WTC11 (cell line): ENCODE measurements at regions not wholly inside any gene's neighbourhood (a gene's known extent, or its start where the extent isn't known, plus 50 kb on each side); places are given as distances from the start of the nearest gene placed in this dataset.

ENCODE experiments used
- ATAC-seq: fragments of 200-7000 bp; cut with Tn5 transposase; 2 replicates; pipeline ENCODE4 v1.10.0; 2021; ENCODE audit warnings: mild to moderate bottlenecking, moderate library complexity
- CTCF ChIA-PET: fragments of 300-600 bp; sonication (Branson Sonifier 250); formaldehyde crosslinking; loops from one replicate; lab custom pipeline; 2021; ENCODE audit warnings: antibody characterized with exemption; lab: Charles Lee
- POLR2A ChIA-PET: fragments of 350-600 bp; sonication (Branson Sonifier 250); formaldehyde crosslinking; loops from one replicate; lab custom pipeline; 2021; ENCODE audit warnings: antibody characterized with exemption; lab: Charles Lee
- DNase-seq: peaks from one replicate; pipeline ENCODE4 v3.0.0; 2021; ENCODE audit warnings: low spot score
- H3K27ac Mint-ChIP-seq: 2 replicates; pipeline ENCODE4 v1.8.0; 2021; ENCODE audit warnings: mixed read lengths
- H3K27me3 Mint-ChIP-seq: 2 replicates; pipeline ENCODE4 v1.8.0; 2021; ENCODE audit warnings: low read depth, mild to moderate bottlenecking, moderate library complexity, mixed read lengths
- H3K36me3 Mint-ChIP-seq: 2 replicates; pipeline ENCODE4 v1.8.0; 2021; ENCODE audit warnings: mixed read lengths
- H3K4me1 Mint-ChIP-seq: 2 replicates; pipeline ENCODE4 v1.8.0; 2022; ENCODE audit warnings: mixed read lengths
- H3K4me3 Mint-ChIP-seq: 2 replicates; pipeline ENCODE4 v1.8.0; 2021; ENCODE audit warnings: mild to moderate bottlenecking, moderate library complexity, mixed read lengths
- H3K9me3 Mint-ChIP-seq: 2 replicates; pipeline ENCODE4 v1.8.0; 2021; ENCODE audit warnings: mixed read lengths
- AFF4 ChIP-seq: sonication (generic); formaldehyde crosslinking; IDR thresholded peaks from 2 replicates; pipeline ENCODE4 v1.8.1; 2023; ENCODE audit warnings: mild to moderate bottlenecking, missing genetic modification reagents, borderline replicate concordance
- ARID4B ChIP-seq: sonication (generic); formaldehyde crosslinking; IDR thresholded peaks from 2 replicates; pipeline ENCODE4 v1.8.0; 2023; ENCODE audit warnings: missing genetic modification reagents, mild to moderate bottlenecking, borderline replicate concordance
- E2F4 ChIP-seq: sonication (generic); formaldehyde crosslinking; IDR thresholded peaks from 2 replicates; pipeline ENCODE4 v1.8.1; 2022; ENCODE audit warnings: low read depth, mild to moderate bottlenecking, moderate library complexity, missing genetic modification reagents, borderline replicate concordance
- FOXJ3 ChIP-seq: sonication (generic); formaldehyde crosslinking; IDR thresholded peaks from 2 replicates; pipeline ENCODE4 v1.9.0; 2021; ENCODE audit warnings: missing genetic modification reagents, mild to moderate bottlenecking, borderline replicate concordance
- FOXK1 ChIP-seq: sonication (generic); formaldehyde crosslinking; IDR thresholded peaks from 2 replicates; pipeline ENCODE4 v1.8.0; 2022; ENCODE audit warnings: mild to moderate bottlenecking, moderate library complexity, missing genetic modification reagents
- NFYB ChIP-seq: sonication (generic); formaldehyde crosslinking; conservative IDR thresholded peaks from 2 replicates; pipeline ENCODE4 v1.8.0; 2022; ENCODE audit warnings: low read depth, missing genetic modification reagents
- NR2C2 ChIP-seq: sonication (generic); formaldehyde crosslinking; IDR thresholded peaks from 2 replicates; pipeline ENCODE4 v1.8.0; 2022; ENCODE audit warnings: mild to moderate bottlenecking, missing genetic modification reagents
- PREB ChIP-seq: sonication (generic); formaldehyde crosslinking; IDR thresholded peaks from 2 replicates; pipeline ENCODE4 v1.8.1; 2022; ENCODE audit warnings: mild to moderate bottlenecking, missing genetic modification reagents, moderate library complexity, borderline replicate concordance
- PRRX2 ChIP-seq: fragments of 250-450 bp; sonication (Bioruptor Pico); IDR thresholded peaks from 2 replicates; pipeline ENCODE4 v1.8.0; 2021; ENCODE audit warnings: mild to moderate bottlenecking
- SMAD3 ChIP-seq: sonication (generic); formaldehyde crosslinking; IDR thresholded peaks from 2 replicates; pipeline ENCODE4 v1.8.0; 2022; ENCODE audit warnings: missing genetic modification reagents, mild to moderate bottlenecking, borderline replicate concordance
- TEAD1 ChIP-seq: sonication (generic); formaldehyde crosslinking; IDR thresholded peaks from 2 replicates; pipeline ENCODE4 v1.8.0; 2022; ENCODE audit warnings: mild to moderate bottlenecking, missing genetic modification reagents
- ZNF219 ChIP-seq: sonication (generic); formaldehyde crosslinking; IDR thresholded peaks from 2 replicates; pipeline ENCODE4 v1.8.0; 2023; ENCODE audit warnings: missing genetic modification reagents, mild to moderate bottlenecking, borderline replicate concordance
- ZNF317 ChIP-seq: sonication (generic); formaldehyde crosslinking; IDR thresholded peaks from 2 replicates; pipeline ENCODE4 v1.8.1; 2023; ENCODE audit warnings: low read depth, mild to moderate bottlenecking, moderate library complexity, missing genetic modification reagents, borderline replicate concordance
- ZNF416 ChIP-seq: fragments of 250-450 bp; sonication (Bioruptor Pico); IDR thresholded peaks from 2 replicates; pipeline ENCODE4 v1.9.0; 2021; ENCODE audit warnings: mild to moderate bottlenecking, inconsistent platforms
- ZNF423 ChIP-seq: fragments of 250-450 bp; sonication (Bioruptor Pico); IDR thresholded peaks from 2 replicates; pipeline ENCODE4 v2.1.2; 2022; ENCODE audit warnings: mild to moderate bottlenecking, moderate library complexity

- no peak for TF ChIP-seq AFF4 (CRISPR knock-in tag)
- no peak for TF ChIP-seq ZNF219 (CRISPR knock-in tag)
- TF ChIP-seq, all 79 proteins: peak for 0
Observed at GRCh38 chr4:71907782-71908181, 123.9 kb upstream of the GC start (continued).

GRCh38 chr4:71913275-71913674, 118.5 kb upstream of the NPFFR2 start:
- no peak for ATAC-seq
- ChIA-PET CTCF (no interaction called here), POLR2A (no interaction called here)
- DNase-seq: no peak
- H3K27me3 Mint-ChIP-seq: peaks cover 3% of the 10 kb centered on the region
- H3K4me3 Mint-ChIP-seq: no peak overlapping the region
- peaks cover 35% of the 10 kb centered on the region for H3K36me3 Mint-ChIP-seq
- H3K9me3 Mint-ChIP-seq: peaks cover 36% of the 10 kb centered on the region
- no peak overlapping the region for H3K27ac Mint-ChIP-seq
- TF ChIP-seq NFYB: no peak
- TF ChIP-seq ZNF416 (CRISPR knock-in tag): no peak
- TF ChIP-seq ZNF423: no peak
- TF ChIP-seq ZNF317 (CRISPR knock-in tag): no peak
- TF ChIP-seq TEAD1: no peak
- TF ChIP-seq SMAD3 (CRISPR knock-in tag): no peak
- TF ChIP-seq FOXK1 (CRISPR knock-in tag): no peak
- TF ChIP-seq PRRX2: no peak
- H3K4me1 Mint-ChIP-seq: no peaks in the 10 kb centered on the region

GRCh38 chr4:71923070-71923469, 108.7 kb upstream of the NPFFR2 start:
- Mint-ChIP-seq H3K27ac (no peak overlapping the region), H3K27me3 (no peaks in the 10 kb centered on the region), H3K4me3 (no peak overlapping the region), H3K36me3 (peaks cover 44% of the 10 kb centered on the region), H3K9me3 (peaks cover 55% of the 10 kb centered on the region), H3K4me1 (no peaks in the 10 kb centered on the region)
- TF ChIP-seq FOXJ3 (no peak), ARID4B (CRISPR knock-in tag) (no peak), NR2C2 (CRISPR knock-in tag) (no peak), PREB (CRISPR knock-in tag) (no peak), E2F4 (no peak)
- ChIA-PET POLR2A (no interaction called here), CTCF (no interaction called here)
- ATAC-seq (no peak), DNase-seq (no peak)
